Heart right ventricle (tissue), 16 donors: ENCODE measurements at regions not wholly inside any gene's neighbourhood (a gene's known extent, or its start where the extent isn't known, plus 50 kb on each side); places are given as distances from the start of the nearest gene placed in this dataset.

Experiments used
- ATAC-seq, 8 donors: fragments of 200-7000 bp; cut with Tn5 transposase; one replicate each; pipeline ENCODE4 v1.9.1; 2020; ENCODE audit warnings: mild to moderate bottlenecking in 8 of 8, moderate library complexity in 8 of 8, moderate number of reproducible peaks in 1 of 8
- DNase-seq, 2 donors: peaks; one replicate each; pipeline ENCODE4 v3.0.0-alpha.2; 2020
- H3K27ac ChIP-seq, 10 donors: fragments of 200-600 bp; sonication (generic) in 2 of 10; one replicate each; pipeline versions ENCODE4 v1.5.0 to v1.8.0; 2020 to 2022; ENCODE audit warnings: mild to moderate bottlenecking in 3 of 10
- H3K27me3 ChIP-seq, 7 donors: fragments of 200-600 bp; one replicate each; pipeline ENCODE4 v1.8.0; 2021 to 2022; ENCODE audit warnings: mild to moderate bottlenecking in 2 of 7
- H3K36me3 ChIP-seq, 9 donors: fragments of 200-600 bp; sonication (generic) in 1 of 9; one replicate each; pipeline versions ENCODE4 v1.5.0 to v1.8.0; 2020 to 2022; ENCODE audit warnings: mild to moderate bottlenecking in 2 of 9
- H3K4me1 ChIP-seq, 9 donors: fragments of 200-600 bp; sonication (generic) in 1 of 9; one replicate each; pipeline versions ENCODE4 v1.5.0 to v1.8.0; 2020 to 2022; ENCODE audit warnings: mild to moderate bottlenecking in 4 of 9
- H3K4me3 ChIP-seq, 10 donors: fragments of 200-600 bp; sonication (generic) in 2 of 10; one replicate each; pipeline versions ENCODE4 v1.5.0 to v1.8.0; 2020 to 2022; ENCODE audit warnings: mild to moderate bottlenecking in 7 of 10, moderate library complexity in 2 of 10
- H3K9me3 ChIP-seq, 11 donors: fragments of 200-600 bp in 10 of 11; sonication (generic) in 2 of 11; one replicate each; pipeline versions ENCODE4 v1.5.0 to v1.8.0; 2013 to 2022; ENCODE audit warnings: mild to moderate bottlenecking in 2 of 11, control low read depth in 1 of 11, moderate library complexity in 1 of 11
- CTCF ChIP-seq, 9 donors: fragments of 200-600 bp; sonication (generic) in 2 of 9; IDR thresholded peaks; one replicate each; pipeline versions ENCODE4 v1.5.0 to v1.8.0; 2021 to 2022; ENCODE audit warnings: antibody characterized with exemption in 9 of 9, mild to moderate bottlenecking in 5 of 9, moderate library complexity in 1 of 9
- WGBS, 2 donors: extraction: QIAGEN DNeasy Blood & Tissue Kit; methylation state at CpG; one replicate each; pipeline ENCODE4 v1.1.7; 2013; ENCODE audit warnings: inconsistent platforms in 1 of 2; 5-methylcytosine and 5-hydroxymethylcytosine counted together
- intact Hi-C, 10 donors: fragments of 100-400 bp; cut with DNase I; formaldehyde crosslinking; loops; one replicate each; pipeline versions ENCODE4 v1.11.1 to v1.14.2; 2022
- donor health status: Arrhythmogenic right ventricular cardiomyopathy.
- donor health status: ischemic (EF 13 %, LVEDD 7.1; RV severe dilation, severe dysfunction).
- donor health status: healthy with polysubstance abuse.
- donor health status: DM: no; HTN: yes; CAD: no.
- donor health status: DM: no; HTN: no; CAD: no.
- donor health status: ischemic (EF 25% LVEDD 6.9; RV normal size, moderate dysfunction).
- donor health status: ischemic (EF 25% LVEDD 5.7; RV mildly dilated, moderate dysfunction).
- donor health status: healthy.
- donor health status: DM: yes; HTN: yes; CAD: no.
- donor health status: Ischemic cardiomyopathy.
- donor health status: ischemic (EF 35%, LVEDD 5.7; RV mildly dilated, moderate dysfunction).
- donor health status: nonischemic (EF 11% LVEDD 7.7; RV severe dilation, severe dysfunction).
- donor health status: DM: yes; HTN: yes; CAD: no.
- donor health status: PGD.
- donor health status: ischemic (EF 29% LVEDD 5.4; RV normal size, mild dysfunction).
- donor health status: nonischemic (EF 23%, LVEDD 6.1; RV moderate dilation, normal function).

DNA sequence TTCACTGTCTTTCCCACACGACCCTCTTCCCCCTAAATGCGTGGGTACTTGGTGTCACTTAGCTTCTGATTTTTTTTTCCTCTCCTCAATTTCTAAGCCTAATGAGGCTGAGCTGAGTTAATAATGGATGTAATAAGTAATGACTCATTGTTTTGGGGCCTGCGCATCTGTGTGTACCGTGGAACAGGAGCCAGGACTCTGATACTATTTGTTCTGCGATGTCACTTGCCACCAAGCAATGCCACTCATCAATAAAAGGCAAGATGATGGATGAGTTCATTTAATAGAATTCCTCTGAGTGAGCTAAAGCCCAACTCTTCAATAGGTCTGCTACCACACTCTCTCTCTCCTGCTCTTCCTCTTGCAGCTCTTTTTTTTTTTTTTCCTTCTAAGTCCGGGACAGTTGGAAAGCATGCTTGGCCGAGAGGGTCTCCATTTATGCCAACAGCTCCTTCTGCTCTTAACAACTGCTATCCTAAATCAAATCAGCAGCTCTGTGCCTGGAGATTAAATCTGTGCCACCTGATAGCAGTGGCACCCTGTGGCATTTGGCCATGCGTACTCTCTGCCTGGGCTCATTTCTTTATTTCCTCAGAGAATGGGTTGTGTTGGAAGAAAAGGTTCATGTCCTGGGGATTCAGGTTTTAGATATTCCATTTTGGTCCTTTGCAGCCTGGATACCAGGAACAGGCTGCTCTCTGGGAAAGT is 1284.2 kb upstream of the PIK3C3 start:
- no peak for TF ChIP-seq CTCF (IDR thresholded peaks at IDR 0.05)
- intact Hi-C loops = no loop called here
- H3K36me3 ChIP-seq = no peaks in the 10 kb centered on the region
- H3K27ac ChIP-seq = no peak overlapping the region
- DNase-seq = no peak
- no peaks in the 10 kb centered on the region for H3K9me3 ChIP-seq
- WGBS, 2 donors = 79 to 82% methylated on average over 8 of the region's 8 CpGs
- no peaks in the 10 kb centered on the region for H3K4me1 ChIP-seq
- H3K27me3 ChIP-seq = no peaks in the 10 kb centered on the region
- H3K4me3 ChIP-seq = no peak overlapping the region
- ATAC-seq = no peak

- intact Hi-C loops = loop anchor here in 1 of 10 donors (10.0 kb wide), 1 partner anchor 62 kb away; no protein-coding TSS in a partner anchor
- Histone ChIP-seq H3K27ac (no peak overlapping the region), H3K9me3 (peaks cover 0 to 22% (median 0%) of the 10 kb centered on the region in 11 donors), H3K4me1 (no peaks in the 10 kb centered on the region), H3K4me3 (no peak overlapping the region), H3K36me3 (no peaks in the 10 kb centered on the region), H3K27me3 (no peaks in the 10 kb centered on the region)
- TF ChIP-seq CTCF (IDR thresholded peaks at IDR 0.05) = no peak
- ATAC-seq (no peak), DNase-seq (peak in 1 of 2 donors; percentile 2)
- WGBS, 2 donors = 91 to 92% methylated on average over 16 of the region's 16 CpGs
Measured at GRCh38 chr18:40662898-40663437, 1292.1 kb upstream of the PIK3C3 start.

- no peaks in the 10 kb centered on the region for H3K4me1 ChIP-seq
- no peak overlapping the region for H3K4me3 ChIP-seq
- no peak overlapping the region for H3K27ac ChIP-seq
- 69 to 73% methylated on average over 1 of the region's 1 CpG for WGBS, 2 donors
- no peak for DNase-seq
- ATAC-seq = no peak
- no peaks in the 10 kb centered on the region for H3K27me3 ChIP-seq
- H3K9me3 ChIP-seq = peaks cover 0 to 30% (median 0%) of the 10 kb centered on the region in 11 donors
- TF ChIP-seq CTCF (IDR thresholded peaks at IDR 0.05) = no peak
- H3K36me3 ChIP-seq = no peaks in the 10 kb centered on the region
- intact Hi-C loops = no loop called here
Measured at GRCh38 chr18:40653682-40654081, 1301.4 kb upstream of the PIK3C3 start.

- intact Hi-C loops = no loop called here
Measured at GRCh38 chr18:40652321-40652720, 1302.7 kb upstream of the PIK3C3 start.

More at GRCh38 chr18:40652321-40652720, 1302.7 kb upstream of the PIK3C3 start:
- Histone ChIP-seq H3K4me1 (no peaks in the 10 kb centered on the region), H3K9me3 (peaks cover 0 to 29% (median 0%) of the 10 kb centered on the region in 11 donors), H3K4me3 (no peak overlapping the region), H3K27me3 (no peaks in the 10 kb centered on the region), H3K36me3 (no peaks in the 10 kb centered on the region), H3K27ac (no peak overlapping the region)
- 40 to 57% methylated on average over 1 of the region's 1 CpG for WGBS, 2 donors
- TF ChIP-seq CTCF (IDR thresholded peaks at IDR 0.05) = no peak
- ATAC-seq (no peak), DNase-seq (no peak)
